IPS-18a (cell line): ENCODE measurements at regions not wholly inside any gene's neighbourhood (a gene's known extent, or its start where the extent isn't known, plus 50 kb on each side); places are given as distances from the start of the nearest gene placed in this dataset.

Experiments used
- H3K27ac ChIP-seq: one replicate; pipeline ENCODE4 v1.5.1; 2013; ENCODE audit warnings: low read length
- H3K27me3 ChIP-seq: one replicate; pipeline ENCODE4 v1.6.1; 2013; ENCODE audit warnings: mild to moderate bottlenecking, low read length; ENCODE audit not compliant: control insufficient read depth, insufficient read depth
- H3K36me3 ChIP-seq: one replicate; pipeline ENCODE4 v1.6.1; 2013; ENCODE audit warnings: low read depth, low read length; ENCODE audit not compliant: control insufficient read depth
- H3K4me1 ChIP-seq: one replicate; pipeline ENCODE4 v1.6.1; 2013; ENCODE audit warnings: low read depth, low read length; ENCODE audit not compliant: control insufficient read depth
- H3K4me3 ChIP-seq: one replicate; pipeline ENCODE4 v1.5.1; 2013; ENCODE audit warnings: low read length
- H3K9ac ChIP-seq: one replicate; pipeline ENCODE4 v1.6.1; 2013; ENCODE audit warnings: mild to moderate bottlenecking, low read length, moderate library complexity
- H3K9me3 ChIP-seq: one replicate; pipeline ENCODE4 v1.6.1; 2013; ENCODE audit warnings: low read depth, low read length; ENCODE audit not compliant: control insufficient read depth

DNA sequence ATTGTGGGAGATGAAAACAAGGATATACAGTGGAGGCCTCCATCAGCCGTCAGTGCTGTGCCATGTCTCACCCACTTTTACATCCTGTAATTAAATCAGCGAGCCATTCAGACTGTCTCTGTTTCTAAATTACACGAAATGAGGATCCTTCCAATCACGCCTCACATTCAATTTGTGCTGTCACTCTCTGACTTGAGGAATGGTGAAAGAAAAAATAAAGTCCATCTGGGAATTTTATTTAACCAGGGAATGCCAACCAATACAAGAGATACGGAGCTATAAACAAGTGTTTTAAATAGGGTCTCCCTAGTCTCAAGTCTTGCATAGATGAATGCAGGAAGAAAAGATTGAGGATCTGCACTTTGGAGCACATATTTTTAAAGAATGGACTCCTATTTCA, 72.8 kb downstream of the CMPK2 start:
- Histone ChIP-seq H3K36me3 (no peaks in the 10 kb centered on the region), H3K27ac (no peak overlapping the region), H3K27me3 (no peaks in the 10 kb centered on the region), H3K9me3 (no peaks in the 10 kb centered on the region), H3K9ac (no peak overlapping the region), H3K4me1 (no peaks in the 10 kb centered on the region), H3K4me3 (no peak overlapping the region)

DNA sequence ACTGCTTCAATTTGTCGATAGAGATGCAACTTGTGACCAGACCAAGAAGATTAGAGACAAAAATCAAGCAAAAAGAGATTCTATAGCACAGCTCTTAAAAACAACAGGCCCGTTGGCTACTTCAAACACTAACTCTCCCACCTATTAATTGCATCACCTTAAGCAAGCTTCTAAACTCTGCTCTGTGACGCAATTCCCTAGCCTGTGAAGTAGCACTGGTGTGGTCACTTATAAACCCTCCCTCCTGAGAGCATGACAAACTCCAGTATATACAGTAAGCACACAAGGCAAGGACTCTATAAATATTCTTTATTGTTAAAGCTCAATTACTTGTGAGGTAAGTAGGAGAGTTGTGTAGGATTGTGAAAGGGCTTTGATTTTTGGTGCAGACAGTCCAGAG, 72.3 kb downstream of the CMPK2 start:
- Histone ChIP-seq H3K4me1 (no peaks in the 10 kb centered on the region), H3K27me3 (no peaks in the 10 kb centered on the region), H3K9me3 (no peaks in the 10 kb centered on the region), H3K9ac (no peak overlapping the region), H3K4me3 (no peak overlapping the region), H3K36me3 (no peaks in the 10 kb centered on the region), H3K27ac (no peak overlapping the region)

DNA sequence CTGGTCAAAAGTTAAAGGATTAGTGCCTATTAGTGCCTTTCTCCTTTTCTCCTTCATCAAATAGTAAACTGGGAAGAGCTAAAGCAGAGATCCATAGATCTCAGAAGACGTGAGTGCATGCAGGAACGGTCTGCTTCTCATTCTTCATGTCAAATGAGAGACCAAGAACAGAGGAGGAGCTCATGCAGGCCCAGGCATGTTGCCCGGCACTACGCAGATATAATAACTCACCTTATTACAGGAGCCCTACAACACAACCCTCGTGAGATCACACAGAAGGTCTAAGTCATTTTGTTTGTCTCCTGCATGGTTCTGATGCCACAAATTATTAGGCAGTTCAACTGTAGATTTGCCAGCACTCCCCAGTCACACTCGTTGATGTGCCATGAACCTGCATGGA, 71.8 kb downstream of the CMPK2 start:
- Histone ChIP-seq H3K9me3 (no peaks in the 10 kb centered on the region), H3K4me3 (no peak overlapping the region), H3K36me3 (no peaks in the 10 kb centered on the region), H3K27ac (no peak overlapping the region), H3K27me3 (no peaks in the 10 kb centered on the region), H3K9ac (no peak overlapping the region), H3K4me1 (no peaks in the 10 kb centered on the region)

DNA sequence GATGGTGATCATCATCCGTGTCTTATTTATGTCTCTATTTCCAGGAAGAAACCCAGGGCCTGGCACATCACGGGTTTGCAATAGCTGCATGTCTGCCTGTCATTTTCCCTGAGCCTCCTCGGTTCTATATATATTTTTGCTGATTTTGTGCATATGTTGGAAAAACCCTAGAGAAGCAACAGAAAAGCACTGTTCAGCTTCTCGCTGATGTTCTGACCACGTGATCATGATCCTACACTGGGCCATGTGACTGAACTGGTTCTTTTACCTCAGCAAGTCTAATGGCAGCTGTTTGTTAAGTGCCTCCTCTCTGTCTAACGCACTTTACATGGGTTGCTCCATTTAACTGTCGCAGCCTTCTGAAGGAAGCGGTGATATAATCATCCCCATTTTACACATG, 71.3 kb downstream of the CMPK2 start:
- no peak overlapping the region for H3K27ac ChIP-seq
- no peaks in the 10 kb centered on the region for H3K4me1 ChIP-seq
- no peaks in the 10 kb centered on the region for H3K27me3 ChIP-seq
- no peak overlapping the region for H3K9ac ChIP-seq
- no peaks in the 10 kb centered on the region for H3K36me3 ChIP-seq
- no peak overlapping the region for H3K4me3 ChIP-seq
- H3K9me3 ChIP-seq = no peaks in the 10 kb centered on the region
